BE2C (cell line): ENCODE measurements at regions not wholly inside any gene's neighbourhood (a gene's known extent, or its start where the extent isn't known, plus 50 kb on each side); places are given as distances from the start of the nearest gene placed in this dataset.

Experiments used
- DNase-seq: peaks from one replicate; pipeline ENCODE4 v3.0.0-alpha.2; 2020
- H3K27me3 ChIP-seq: fragments of 250-450 bp; sonication (Bioruptor Pico); 2 replicates; pipeline ENCODE4 v1.5.1; 2020; ENCODE audit warnings: mild to moderate bottlenecking
- H3K36me3 ChIP-seq: fragments of 250-450 bp; sonication (Bioruptor Pico); 2 replicates; pipeline ENCODE4 v1.5.1; 2020; ENCODE audit warnings: mild to moderate bottlenecking
- H3K4me1 ChIP-seq: fragments of 250-450 bp; sonication (Bioruptor Pico); 2 replicates; pipeline ENCODE4 v1.5.1; 2020
- H3K4me3 ChIP-seq: 2 replicates; pipeline ENCODE4 v1.5.1; 2011; ENCODE audit warnings: low read depth, low read length
- H3K9me3 ChIP-seq: fragments of 250-450 bp; sonication (Bioruptor Pico); 2 replicates; pipeline ENCODE4 v1.5.1; 2020
- CTCF ChIP-seq: IDR thresholded peaks from 2 replicates; pipeline ENCODE4 v1.5.1; 2012; ENCODE audit warnings: mild to moderate bottlenecking, low read depth, low read length

GRCh38 chr4:160928482-160928881 is 1235.3 kb downstream of the FSTL5 start:
- Histone ChIP-seq H3K36me3 (no peaks in the 10 kb centered on the region), H3K9me3 (no peaks in the 10 kb centered on the region), H3K4me1 (no peaks in the 10 kb centered on the region), H3K27me3 (no peaks in the 10 kb centered on the region), H3K4me3 (no peak overlapping the region)
- no peak for TF ChIP-seq CTCF
- no peak for DNase-seq

GRCh38 chr4:160947653-160948052 is 1216.1 kb downstream of the FSTL5 start:
- Histone ChIP-seq H3K4me3 (no peak overlapping the region), H3K27me3 (no peaks in the 10 kb centered on the region), H3K4me1 (no peaks in the 10 kb centered on the region), H3K9me3 (no peaks in the 10 kb centered on the region), H3K36me3 (no peaks in the 10 kb centered on the region)
- no peak for DNase-seq
- no peak for TF ChIP-seq CTCF

GRCh38 chr4:160956875-160957274 is 1206.9 kb downstream of the FSTL5 start:
- no peak overlapping the region for H3K4me3 ChIP-seq
- H3K36me3 ChIP-seq: no peaks in the 10 kb centered on the region
- no peak for DNase-seq
- no peak for TF ChIP-seq CTCF
- H3K4me1 ChIP-seq: no peaks in the 10 kb centered on the region
- H3K27me3 ChIP-seq: no peaks in the 10 kb centered on the region
- no peaks in the 10 kb centered on the region for H3K9me3 ChIP-seq

GRCh38 chr4:160969925-160970324 is 1193.9 kb downstream of the FSTL5 start:
- Histone ChIP-seq H3K36me3 (no peaks in the 10 kb centered on the region), H3K9me3 (no peaks in the 10 kb centered on the region), H3K4me3 (no peak overlapping the region), H3K4me1 (no peaks in the 10 kb centered on the region), H3K27me3 (no peaks in the 10 kb centered on the region)
- no peak for TF ChIP-seq CTCF
- no peak for DNase-seq

- no peak for TF ChIP-seq CTCF
- H3K9me3 ChIP-seq: no peaks in the 10 kb centered on the region
- H3K27me3 ChIP-seq: no peaks in the 10 kb centered on the region
These were observed 1183.7 kb downstream of the FSTL5 start for GRCh38 chr4:160980091-160980490.

GRCh38 chr4:160981083-160981482 is 1182.7 kb downstream of the FSTL5 start:
- no peak for DNase-seq
- no peaks in the 10 kb centered on the region for H3K4me1 ChIP-seq
- no peaks in the 10 kb centered on the region for H3K27me3 ChIP-seq
- H3K9me3 ChIP-seq: no peaks in the 10 kb centered on the region
- TF ChIP-seq CTCF: no peak
- H3K4me3 ChIP-seq: no peak overlapping the region
- H3K36me3 ChIP-seq: no peaks in the 10 kb centered on the region

More at GRCh38 chr4:160980091-160980490, 1183.7 kb downstream of the FSTL5 start:
- H3K4me3 ChIP-seq: no peak overlapping the region
- DNase-seq: no peak
- no peaks in the 10 kb centered on the region for H3K4me1 ChIP-seq
- no peaks in the 10 kb centered on the region for H3K36me3 ChIP-seq
